Endothelial cell of umbilical vein (primary cell): ENCODE measurements at regions not wholly inside any gene's neighbourhood (a gene's known extent, or its start where the extent isn't known, plus 50 kb on each side); places are given as distances from the start of the nearest gene placed in this dataset.

Source experiments
- BruUV-seq: library from RNA; stranded (reverse); fragments of 400-500 nt; replicated peaks from 2 replicates; lab custom pipeline; 2021; lab: Mats Ljungman, UMichigan
- CTCF ChIA-PET: fragments of 300-600, 350-600 bp; sonication (Branson Sonifier 250); formaldehyde crosslinking; loops from one replicate; lab custom pipeline; 2021; ENCODE audit warnings: antibody characterized with exemption, inconsistent platforms; lab: Charles Lee
- POLR2A ChIA-PET: fragments of 300-600, 350-600 bp; sonication (Branson Sonifier 250); formaldehyde crosslinking; loops from one replicate; lab custom pipeline; 2021; ENCODE audit warnings: antibody characterized with exemption, inconsistent platforms; lab: Charles Lee
- DNase-seq: peaks from one replicate; pipeline ENCODE4 v3.0.0-alpha.2; 2011; ENCODE audit warnings: low read depth, low spot score
- FAIRE-seq: peaks from 2 replicates; lab custom pipeline; 2011; peaks lifted over from hg19 to GRCh38; lab: Jason Lieb, UNC
- H2AFZ ChIP-seq: 2 replicates; pipeline ENCODE4 v1.6.0; 2012; ENCODE audit warnings: low read depth, low read length, control low read depth, inconsistent platforms
- H3K27ac ChIP-seq: 2 replicates; pipeline ENCODE4 v1.5.1; 2011; ENCODE audit warnings: low read depth, mild to moderate bottlenecking, control low read depth, low read length, moderate library complexity; ENCODE audit not compliant: insufficient read depth
- H3K27me3 ChIP-seq, 2 experiments: 2 replicates each; pipeline versions ENCODE4 v1.6.0 to v1.6.1; 2011; ENCODE audit warnings: low read length in 2 of 2, mixed read lengths in 1 of 2; ENCODE audit not compliant: control insufficient read depth in 2 of 2, insufficient read depth in 2 of 2
- H3K36me3 ChIP-seq, 2 experiments: 2 replicates in 1 of 2; 3 replicates in 1 of 2; pipeline ENCODE4 v1.5.1; 2011; ENCODE audit warnings: low read length in 2 of 2, mild to moderate bottlenecking in 1 of 2, moderate library complexity in 1 of 2; ENCODE audit not compliant: control insufficient read depth in 2 of 2, insufficient read depth in 2 of 2; ENCODE audit errors: extremely low read depth in 1 of 2
- H3K4me1 ChIP-seq: 3 replicates; pipeline ENCODE4 v1.5.1; 2011; ENCODE audit warnings: mild to moderate bottlenecking, low read length; ENCODE audit not compliant: control insufficient read depth, insufficient read depth; ENCODE audit errors: extremely low read depth
- H3K4me2 ChIP-seq: 2 replicates; pipeline ENCODE4 v1.6.1; 2011; ENCODE audit warnings: low read length, control low read depth, mixed read lengths; ENCODE audit not compliant: insufficient read depth
- H3K4me3 ChIP-seq, 3 experiments: fragments of 200-600 bp in 1 of 3; sonication (generic), shearing (Covaris generic) in 1 of 3; replicated peaks in 1 of 3; 2 replicates each; pipeline ENCODE4 v1.5.1; 2011 to 2016; ENCODE audit warnings: control low read depth in 3 of 3, low read length in 3 of 3, mild to moderate bottlenecking in 2 of 3, inconsistent platforms in 1 of 3, low read depth in 1 of 3, moderate library complexity in 1 of 3; ENCODE audit not compliant: insufficient read depth in 1 of 3
- H3K79me2 ChIP-seq: 2 replicates; pipeline ENCODE4 v1.6.0; 2012; ENCODE audit warnings: low read length, inconsistent platforms; ENCODE audit not compliant: control insufficient read depth, insufficient read depth
- H3K9ac ChIP-seq: replicated peaks from 2 replicates; pipeline ENCODE3; 2011; ENCODE audit warnings: low read length, control low read depth; ENCODE audit not compliant: insufficient read depth; ENCODE audit errors: extremely low read depth
- H3K9me1 ChIP-seq: replicated peaks from 3 replicates; pipeline ENCODE4 v1.6.0; 2011; ENCODE audit warnings: mild to moderate bottlenecking, low read length; ENCODE audit not compliant: control insufficient read depth, insufficient read depth; ENCODE audit errors: extremely low read depth
- H3K9me3 ChIP-seq: replicated peaks from 2 replicates; pipeline ENCODE4 v1.5.1; 2012; ENCODE audit warnings: low read length, inconsistent platforms; ENCODE audit not compliant: control insufficient read depth, insufficient read depth
- H4K20me1 ChIP-seq: replicated peaks from 2 replicates; pipeline ENCODE3; 2011; ENCODE audit warnings: mild to moderate bottlenecking, low read length; ENCODE audit not compliant: control insufficient read depth, insufficient read depth; ENCODE audit errors: extremely low read depth
- EZH2 ChIP-seq: IDR thresholded peaks from 2 replicates; pipeline ENCODE4 v1.6.1; 2012; ENCODE audit warnings: borderline replicate concordance, low read depth, mild to moderate bottlenecking, moderate library complexity, low read length, inconsistent platforms; ENCODE audit not compliant: severe bottlenecking
- FOS ChIP-seq: IDR thresholded peaks from 2 replicates; pipeline ENCODE4 v1.6.1; 2011; ENCODE audit warnings: mild to moderate bottlenecking, low read length, moderate library complexity, borderline replicate concordance; ENCODE audit not compliant: insufficient read depth
- GATA2 ChIP-seq: IDR thresholded peaks from 2 replicates; pipeline ENCODE4 v1.7.0; 2011; ENCODE audit warnings: low read depth, mild to moderate bottlenecking, moderate library complexity, mixed read lengths, low read length; ENCODE audit not compliant: insufficient read length, insufficient read depth
- JUN ChIP-seq: IDR thresholded peaks from 2 replicates; pipeline ENCODE4 v1.6.1; 2011; ENCODE audit warnings: borderline replicate concordance, low read depth; ENCODE audit not compliant: insufficient read length, insufficient read depth
- MYC ChIP-seq: IDR thresholded peaks from one replicate; pipeline ENCODE4 v1.6.1; 2011; ENCODE audit warnings: mild to moderate bottlenecking, low read depth, low read length
- POLR2A ChIP-seq: IDR thresholded peaks from 2 replicates; pipeline ENCODE4 v1.6.1; 2012; ENCODE audit warnings: low read depth, mild to moderate bottlenecking, control low read depth, low read length
- dilution Hi-C: fragments of 300-500 bp; cut with MboI; formaldehyde crosslinking; loops from one replicate; pipeline ENCODE4 v1.15.0; 2019; ENCODE audit warnings: low sequenced_read_pairs; ENCODE audit not compliant: extremely low pct_ligation_motif_present
- intact Hi-C: fragments of 100-400 bp; cut with micrococcal nuclease; formaldehyde crosslinking; loops from one replicate; pipeline ENCODE4 v1.10.0; 2022
- TF ChIP-seq, protein P1 (sequence below), 2 donors: IDR thresholded peaks; 1 replicate in 1 of 2; 2 replicates in 1 of 2; pipeline ENCODE4 v1.5.1; 2011; ENCODE audit warnings: low read length in 2 of 2, mild to moderate bottlenecking in 2 of 2, moderate library complexity in 2 of 2, control low read depth in 1 of 2, inconsistent platforms in 1 of 2, low read depth in 1 of 2; ENCODE audit not compliant: insufficient read depth in 1 of 2; ENCODE audit errors: extremely low read depth in 1 of 2
- TF ChIP-seq, protein P2 (sequence below): IDR thresholded peaks from 2 replicates; pipeline ENCODE4 v1.6.1; 2011; ENCODE audit not compliant: insufficient read depth, insufficient read length

DNA sequence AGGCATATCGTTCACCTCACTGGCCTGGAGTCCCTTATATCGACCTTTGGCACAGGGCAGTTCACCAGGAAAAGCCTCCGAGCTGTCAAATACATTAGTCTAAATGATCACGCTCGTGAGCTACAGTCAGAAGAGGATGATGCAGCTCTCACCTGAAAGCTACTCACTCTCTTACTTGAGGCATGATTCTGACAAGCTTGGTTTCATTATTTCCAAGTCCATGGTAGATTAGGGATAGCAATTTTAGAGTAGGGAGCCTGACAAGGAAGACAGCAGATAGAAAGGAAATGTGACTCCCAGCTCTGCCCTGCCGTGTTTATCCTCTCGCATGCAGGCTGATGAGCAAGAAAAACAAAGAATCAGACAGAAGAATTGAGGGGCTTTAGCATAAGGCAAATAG lies 98.0 kb upstream of the MAP1B start:
- no TSS peak for BruUV-seq
- DNase-seq: no peak
- ChIA-PET CTCF (interaction anchor here (1.5 to 2.4 kb wide), 2 partner anchors 9 to 226 kb away, joined by 12 to 14 read pairs; no protein-coding TSS in a partner anchor), POLR2A (no interaction called here)
- peaks cover 28 to 62% of the 10 kb centered on the region in 2 experiments for H3K27me3 ChIP-seq
- intact Hi-C loops (no loop called here), dilution Hi-C loops (no loop called here)
- no peaks in the 10 kb centered on the region for H4K20me1 ChIP-seq
- no peak for TF ChIP-seq JUN
- TF ChIP-seq POLR2A: no peak
- TF ChIP-seq, protein P1, sequence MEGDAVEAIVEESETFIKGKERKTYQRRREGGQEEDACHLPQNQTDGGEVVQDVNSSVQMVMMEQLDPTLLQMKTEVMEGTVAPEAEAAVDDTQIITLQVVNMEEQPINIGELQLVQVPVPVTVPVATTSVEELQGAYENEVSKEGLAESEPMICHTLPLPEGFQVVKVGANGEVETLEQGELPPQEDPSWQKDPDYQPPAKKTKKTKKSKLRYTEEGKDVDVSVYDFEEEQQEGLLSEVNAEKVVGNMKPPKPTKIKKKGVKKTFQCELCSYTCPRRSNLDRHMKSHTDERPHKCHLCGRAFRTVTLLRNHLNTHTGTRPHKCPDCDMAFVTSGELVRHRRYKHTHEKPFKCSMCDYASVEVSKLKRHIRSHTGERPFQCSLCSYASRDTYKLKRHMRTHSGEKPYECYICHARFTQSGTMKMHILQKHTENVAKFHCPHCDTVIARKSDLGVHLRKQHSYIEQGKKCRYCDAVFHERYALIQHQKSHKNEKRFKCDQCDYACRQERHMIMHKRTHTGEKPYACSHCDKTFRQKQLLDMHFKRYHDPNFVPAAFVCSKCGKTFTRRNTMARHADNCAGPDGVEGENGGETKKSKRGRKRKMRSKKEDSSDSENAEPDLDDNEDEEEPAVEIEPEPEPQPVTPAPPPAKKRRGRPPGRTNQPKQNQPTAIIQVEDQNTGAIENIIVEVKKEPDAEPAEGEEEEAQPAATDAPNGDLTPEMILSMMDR (IDR thresholded peaks at IDR 0.05; ENCODE audit: extremely low read depth in 1 of 2, insufficient read depth in 1 of 2, low read depth in 1 of 2, low read length in 2 of 2): no peak
- TF ChIP-seq GATA2: no peak
- TF ChIP-seq EZH2: no peak
- no peak for TF ChIP-seq MYC
- TF ChIP-seq FOS: no peak
- TF ChIP-seq, protein P2, sequence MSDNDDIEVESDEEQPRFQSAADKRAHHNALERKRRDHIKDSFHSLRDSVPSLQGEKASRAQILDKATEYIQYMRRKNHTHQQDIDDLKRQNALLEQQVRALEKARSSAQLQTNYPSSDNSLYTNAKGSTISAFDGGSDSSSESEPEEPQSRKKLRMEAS: no peak
- no peaks in the 10 kb centered on the region for H3K9me3 ChIP-seq
- no peaks in the 10 kb centered on the region for H3K36me3 ChIP-seq
- no peak overlapping the region for H3K4me2 ChIP-seq
- H2AFZ ChIP-seq: no peak overlapping the region
- no peaks in the 10 kb centered on the region for H3K9me1 ChIP-seq
- H3K79me2 ChIP-seq: no peaks in the 10 kb centered on the region
- no peak overlapping the region for H3K27ac ChIP-seq
- no peak overlapping the region for H3K4me3 ChIP-seq
- no peak overlapping the region for H3K9ac ChIP-seq
- FAIRE-seq: no peak
- H3K4me1 ChIP-seq: no peaks in the 10 kb centered on the region
